ENCODE measurements at regions not wholly inside any gene's neighbourhood (a gene's known extent, or its start where the extent isn't known, plus 50 kb on each side); places are given as distances from the start of the nearest gene placed in this dataset.

DNA sequence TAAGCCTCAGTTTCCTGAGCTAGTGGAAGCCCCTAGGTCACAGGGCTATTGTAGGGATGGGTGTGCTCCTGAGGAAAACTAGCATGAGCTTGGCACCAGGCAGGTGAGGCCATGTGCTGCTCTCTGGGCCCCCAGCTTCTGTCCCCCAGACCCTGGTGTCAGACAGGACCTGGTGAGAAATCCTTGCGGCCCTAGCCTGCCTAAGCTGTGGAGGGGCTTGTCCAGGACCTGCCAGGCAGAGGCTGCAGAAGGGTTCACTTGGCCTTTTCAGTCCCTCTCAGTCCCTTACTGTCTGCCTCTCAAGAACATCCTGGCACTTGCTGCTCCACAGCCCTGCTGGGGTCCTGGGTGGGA is 58.4 kb downstream of the ZFP36L2 start:
- WGBS, 2 donors = 100% methylated on average over 1 of the region's 1 CpG; no CpG with 5 or more reads in 1 of the 2 donors
- TF ChIP-seq EP300 (IDR thresholded peaks at IDR 0.05) (no peak), POLR2A (IDR thresholded peaks at IDR 0.05) (no peak)
- TF ChIP-seq, protein P1, sequence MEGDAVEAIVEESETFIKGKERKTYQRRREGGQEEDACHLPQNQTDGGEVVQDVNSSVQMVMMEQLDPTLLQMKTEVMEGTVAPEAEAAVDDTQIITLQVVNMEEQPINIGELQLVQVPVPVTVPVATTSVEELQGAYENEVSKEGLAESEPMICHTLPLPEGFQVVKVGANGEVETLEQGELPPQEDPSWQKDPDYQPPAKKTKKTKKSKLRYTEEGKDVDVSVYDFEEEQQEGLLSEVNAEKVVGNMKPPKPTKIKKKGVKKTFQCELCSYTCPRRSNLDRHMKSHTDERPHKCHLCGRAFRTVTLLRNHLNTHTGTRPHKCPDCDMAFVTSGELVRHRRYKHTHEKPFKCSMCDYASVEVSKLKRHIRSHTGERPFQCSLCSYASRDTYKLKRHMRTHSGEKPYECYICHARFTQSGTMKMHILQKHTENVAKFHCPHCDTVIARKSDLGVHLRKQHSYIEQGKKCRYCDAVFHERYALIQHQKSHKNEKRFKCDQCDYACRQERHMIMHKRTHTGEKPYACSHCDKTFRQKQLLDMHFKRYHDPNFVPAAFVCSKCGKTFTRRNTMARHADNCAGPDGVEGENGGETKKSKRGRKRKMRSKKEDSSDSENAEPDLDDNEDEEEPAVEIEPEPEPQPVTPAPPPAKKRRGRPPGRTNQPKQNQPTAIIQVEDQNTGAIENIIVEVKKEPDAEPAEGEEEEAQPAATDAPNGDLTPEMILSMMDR (IDR thresholded peaks at IDR 0.05) = no peak

DNA sequence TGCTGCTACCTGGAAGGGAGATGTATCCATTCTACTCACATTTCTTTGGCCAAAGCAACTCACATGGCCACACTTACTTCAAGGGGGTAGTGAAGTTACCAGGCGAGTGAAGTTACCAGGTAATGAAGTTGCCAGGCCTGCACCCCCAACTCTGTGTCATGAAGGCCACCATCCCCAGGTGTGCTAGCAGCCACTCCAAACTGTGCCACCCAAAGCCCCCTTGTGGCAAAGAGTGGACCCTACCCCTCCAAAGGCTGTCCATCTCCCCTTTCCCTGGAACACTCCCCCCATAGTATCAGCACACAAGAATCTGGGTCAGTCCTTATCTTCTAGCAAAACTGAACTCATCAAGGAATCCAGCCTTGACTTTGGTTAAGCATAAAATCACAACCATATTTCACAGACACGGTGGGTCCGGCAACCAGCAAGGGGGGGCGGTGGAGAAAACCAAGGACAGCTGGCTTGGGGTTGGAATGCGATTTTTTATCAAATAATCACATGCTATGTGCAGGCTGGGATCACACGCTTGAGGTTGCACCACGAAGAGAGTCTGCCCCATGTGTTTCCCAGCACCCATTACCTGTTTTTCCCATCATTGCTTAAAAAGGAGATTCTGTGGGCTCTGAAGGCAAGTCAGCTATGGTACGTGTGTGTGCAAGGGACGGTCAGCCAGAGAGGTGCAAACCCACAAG is 60.9 kb downstream of the ZFP36L2 start:
- H3K9me3 ChIP-seq = no peaks in the 10 kb centered on the region
- no peak for DNase-seq (ENCODE audit: low spot score in 2 of 2)
- 89% methylated on average over 9 of the region's 9 CpGs for whole genome bisulfite sequencing, 2 donors
- H3K4me3 ChIP-seq = no peak overlapping the region
- TF ChIP-seq POLR2A (IDR thresholded peaks at IDR 0.05) = no peak
- TF ChIP-seq, protein P1 (IDR thresholded peaks at IDR 0.05) = no peak
- TF ChIP-seq EP300 (IDR thresholded peaks at IDR 0.05) = no peak
- H3K4me1 ChIP-seq = peaks cover 0 to 29% (median 12%) of the 10 kb centered on the region in 4 donors
- H3K27me3 ChIP-seq = no peaks in the 10 kb centered on the region
- no peaks in the 10 kb centered on the region for H3K36me3 ChIP-seq
- H3K27ac ChIP-seq = no peak overlapping the region

More for the DNA sequence above, 58.4 kb downstream of the ZFP36L2 start:
- Histone ChIP-seq H3K4me1 (peaks cover 0 to 31% (median 15%) of the 10 kb centered on the region in 4 donors), H3K36me3 (no peaks in the 10 kb centered on the region), H3K4me3 (no peak overlapping the region), H3K9me3 (no peaks in the 10 kb centered on the region), H3K27me3 (no peaks in the 10 kb centered on the region), H3K27ac (peak overlapping the region; percentile 10 to 82 (median 68))
- DNase-seq (ENCODE audit: low spot score in 2 of 2) = no peak

DNA sequence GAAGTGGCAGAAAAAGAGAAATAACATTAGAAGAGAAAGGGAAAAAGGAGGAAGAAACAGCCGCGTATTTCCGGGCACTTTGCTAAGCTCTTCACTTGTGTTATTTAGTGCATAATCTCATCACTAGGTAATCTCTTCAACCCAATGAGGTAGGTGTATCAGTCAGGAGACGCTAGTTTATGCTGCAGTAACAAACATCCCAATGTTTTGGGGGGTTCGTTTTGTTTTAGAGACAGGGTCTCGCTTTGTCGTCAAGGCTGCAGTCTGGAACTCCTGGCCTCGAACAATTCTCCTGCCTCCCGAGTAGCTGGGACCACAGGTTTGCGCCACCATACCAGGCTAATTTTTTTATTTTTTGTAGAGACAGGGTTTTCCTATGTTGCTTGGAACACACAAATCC is 61.7 kb downstream of the ZFP36L2 start:
- Histone ChIP-seq H3K9me3 (no peaks in the 10 kb centered on the region), H3K27ac (no peak overlapping the region), H3K27me3 (no peaks in the 10 kb centered on the region), H3K4me3 (no peak overlapping the region), H3K36me3 (no peaks in the 10 kb centered on the region), H3K4me1 (peaks cover 0 to 29% (median 16%) of the 10 kb centered on the region in 4 donors)
- TF ChIP-seq POLR2A (IDR thresholded peaks at IDR 0.05) (no peak), EP300 (IDR thresholded peaks at IDR 0.05) (no peak)
- TF ChIP-seq, protein P1 (IDR thresholded peaks at IDR 0.05) = no peak
- WGBS, 2 donors = 95 to 97% methylated on average over 10 of the region's 10 CpGs
- no peak for DNase-seq (ENCODE audit: low spot score in 2 of 2)

DNA sequence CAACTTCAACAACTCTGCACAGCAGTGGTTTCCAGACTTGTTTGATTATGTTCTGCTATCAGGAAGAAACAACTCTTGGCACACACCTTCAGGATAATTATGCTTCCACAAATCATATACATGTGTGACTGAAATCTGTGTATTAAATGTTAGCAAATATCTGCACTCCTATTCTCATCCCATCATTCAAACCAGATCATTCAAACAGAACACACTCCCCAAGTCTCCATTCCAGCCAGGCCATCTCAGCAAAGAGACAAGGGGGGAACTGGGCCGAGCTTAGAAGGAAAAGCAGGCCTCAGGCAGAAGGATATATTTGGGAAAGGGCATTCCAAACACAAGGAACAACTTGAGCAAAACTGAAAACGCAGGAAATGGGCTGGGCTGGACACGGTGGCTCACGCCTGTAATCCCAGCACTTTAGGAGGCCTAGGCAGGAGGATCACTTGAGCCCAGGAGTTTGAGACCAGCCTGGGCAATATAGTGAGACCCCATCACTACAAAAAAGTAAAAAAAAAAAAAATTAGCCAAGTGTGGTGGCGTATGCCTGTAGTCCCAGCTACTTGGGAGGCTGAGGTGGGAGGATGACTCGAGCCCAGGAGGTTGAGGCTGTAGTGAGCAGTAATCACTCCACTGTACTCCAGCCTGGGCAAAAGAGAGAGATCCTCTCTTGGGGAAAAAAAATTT is 62.7 kb downstream of the ZFP36L2 start:
- peaks cover 0 to 29% (median 21%) of the 10 kb centered on the region in 4 donors for H3K4me1 ChIP-seq
- H3K27me3 ChIP-seq = no peaks in the 10 kb centered on the region
- TF ChIP-seq, protein P1 (IDR thresholded peaks at IDR 0.05) = no peak
- TF ChIP-seq POLR2A (IDR thresholded peaks at IDR 0.05) (no peak), EP300 (IDR thresholded peaks at IDR 0.05) (no peak)
- no peaks in the 10 kb centered on the region for H3K9me3 ChIP-seq
- H3K36me3 ChIP-seq = no peaks in the 10 kb centered on the region
- peak overlapping the region in 1 of 4 donors; percentile 23 for H3K27ac ChIP-seq
- 75 to 82% methylated on average over 6 of the region's 6 CpGs for WGBS, 2 donors
- H3K4me3 ChIP-seq = no peak overlapping the region
- DNase-seq (ENCODE audit: low spot score in 2 of 2) = no peak

DNA sequence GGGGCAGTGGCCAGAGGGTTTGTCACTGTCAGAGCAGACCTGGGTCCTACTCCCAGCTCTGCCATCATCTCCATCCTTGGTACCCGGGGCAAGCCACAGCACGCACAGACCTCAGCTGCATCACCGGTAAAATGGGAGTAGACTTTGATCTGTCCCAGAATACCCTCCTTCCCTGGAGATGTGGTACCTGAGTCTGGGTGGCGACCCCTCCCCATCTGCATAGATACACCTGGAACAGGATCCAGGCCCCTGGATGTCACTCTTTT is 64.0 kb downstream of the ZFP36L2 start:
- TF ChIP-seq, protein P1 (IDR thresholded peaks at IDR 0.05) = no peak
- TF ChIP-seq POLR2A (IDR thresholded peaks at IDR 0.05) (no peak), EP300 (IDR thresholded peaks at IDR 0.05) (no peak)
- no peaks in the 10 kb centered on the region for H3K27me3 ChIP-seq
- no peak for DNase-seq (ENCODE audit: low spot score in 2 of 2)
- WGBS, 2 donors = 94 to 100% methylated on average over 4 of the region's 4 CpGs
- H3K9me3 ChIP-seq = no peaks in the 10 kb centered on the region
- no peak overlapping the region for H3K4me3 ChIP-seq
- no peaks in the 10 kb centered on the region for H3K36me3 ChIP-seq
- peaks cover 0 to 30% (median 30%) of the 10 kb centered on the region in 4 donors for H3K4me1 ChIP-seq
- H3K27ac ChIP-seq = peak overlapping the region in 1 of 4 donors; percentile 47

Data from tibial nerve (tissue), 4 donors.